HepG2 (cell line): ENCODE measurements at regions not wholly inside any gene's neighbourhood (a gene's known extent, or its start where the extent isn't known, plus 50 kb on each side); places are given as distances from the start of the nearest gene placed in this dataset.

Experiments used
- KLF12 ChIP-seq: sonication (generic); formaldehyde crosslinking; IDR thresholded peaks from 2 replicates; pipeline ENCODE4 v1.4.0; 2020; ENCODE audit warnings: missing genetic modification reagents, borderline replicate concordance
- ZNF557 ChIP-seq: sonication (generic); formaldehyde crosslinking; IDR thresholded peaks from 2 replicates; pipeline ENCODE4 v1.4.0; 2020; ENCODE audit warnings: missing genetic modification reagents

GRCh38 chr15:81849289-81849688 is 196.5 kb downstream of the MEX3B start:
- TF ChIP-seq KLF12 (CRISPR knock-in tag): no peak
- TF ChIP-seq ZNF557 (CRISPR knock-in tag): no peak
